HUES6 (cell line): ENCODE measurements at regions not wholly inside any gene's neighbourhood (a gene's known extent, or its start where the extent isn't known, plus 50 kb on each side); places are given as distances from the start of the nearest gene placed in this dataset.
"Not testable (repeated sequence)": the region's sequence is repeated elsewhere in the genome, so short reads cannot be mapped to it uniquely, and the experiment has no call there.

Experiments used
- H3K27ac ChIP-seq: 2 replicates; pipeline ENCODE4 v1.7.0; 2013; ENCODE audit warnings: low read depth, mild to moderate bottlenecking, low read length, inconsistent platforms
- H3K27me3 ChIP-seq: 2 replicates; pipeline ENCODE4 v1.6.1; 2013; ENCODE audit warnings: low read length; ENCODE audit not compliant: control insufficient read depth, insufficient read depth
- H3K36me3 ChIP-seq: 2 replicates; pipeline ENCODE4 v1.6.1; 2013; ENCODE audit warnings: low read length; ENCODE audit not compliant: control insufficient read depth, insufficient read depth
- H3K4me1 ChIP-seq: 2 replicates; pipeline ENCODE4 v1.6.1; 2013; ENCODE audit warnings: low read length; ENCODE audit not compliant: control insufficient read depth, insufficient read depth
- H3K4me3 ChIP-seq: 2 replicates; pipeline ENCODE4 v1.5.1; 2013; ENCODE audit warnings: low read depth, low read length
- H3K9ac ChIP-seq: one replicate; pipeline ENCODE4 v1.6.1; 2013; ENCODE audit warnings: mild to moderate bottlenecking, low read length
- H3K9me3 ChIP-seq: 2 replicates; pipeline ENCODE4 v1.6.1; 2013; ENCODE audit warnings: low read depth, low read length; ENCODE audit not compliant: control insufficient read depth, insufficient read depth

- Histone ChIP-seq H3K9ac (no peak overlapping the region), H3K4me3 (no peak overlapping the region), H3K4me1 (no peaks in the 10 kb centered on the region), H3K27me3 (no peaks in the 10 kb centered on the region), H3K9me3 (no peaks in the 10 kb centered on the region), H3K36me3 (no peaks in the 10 kb centered on the region), H3K27ac (no peak overlapping the region)
These were observed 98.7 kb downstream of the NPIPB11 start for GRCh38 chr16:29307598-29308507.

GRCh38 chr16:29306943-29307597, 99.4 kb downstream of the NPIPB11 start:
- H3K4me3 ChIP-seq = no peak overlapping the region
- no peaks in the 10 kb centered on the region for H3K9me3 ChIP-seq
- no peak overlapping the region for H3K9ac ChIP-seq
- H3K4me1 ChIP-seq = no peaks in the 10 kb centered on the region
- no peaks in the 10 kb centered on the region for H3K27me3 ChIP-seq
- no peaks in the 10 kb centered on the region for H3K36me3 ChIP-seq
- H3K27ac ChIP-seq = no peak overlapping the region

GRCh38 chr16:29306201-29306600, 100.3 kb downstream of the NPIPB11 start:
- no peaks in the 10 kb centered on the region for H3K36me3 ChIP-seq
- H3K9ac ChIP-seq = no peak overlapping the region
- H3K4me1 ChIP-seq = no peaks in the 10 kb centered on the region
- no peaks in the 10 kb centered on the region for H3K27me3 ChIP-seq
- H3K27ac ChIP-seq = no peak overlapping the region
- no peak overlapping the region for H3K4me3 ChIP-seq
- H3K9me3 ChIP-seq = no peaks in the 10 kb centered on the region

- H3K4me1 ChIP-seq, H3K9me3 ChIP-seq, H3K27me3 ChIP-seq, H3K4me3 ChIP-seq, H3K36me3 ChIP-seq, H3K9ac ChIP-seq, H3K27ac ChIP-seq: not testable (repeated sequence)
These were observed 101.5 kb downstream of the NPIPB11 start for GRCh38 chr16:29305018-29305417.

GRCh38 chr16:29304251-29304650, 102.3 kb downstream of the NPIPB11 start:
- no peak overlapping the region for H3K27ac ChIP-seq
- no peaks in the 10 kb centered on the region for H3K4me1 ChIP-seq
- no peak overlapping the region for H3K9ac ChIP-seq
- H3K36me3 ChIP-seq = no peaks in the 10 kb centered on the region
- H3K9me3 ChIP-seq = no peaks in the 10 kb centered on the region
- H3K4me3 ChIP-seq = no peak overlapping the region
- no peaks in the 10 kb centered on the region for H3K27me3 ChIP-seq

GRCh38 chr16:29303520-29303919, 103.0 kb downstream of the NPIPB11 start:
- Histone ChIP-seq H3K27me3 (no peaks in the 10 kb centered on the region), H3K4me3 (no peak overlapping the region), H3K4me1 (no peaks in the 10 kb centered on the region), H3K9ac (no peak overlapping the region), H3K9me3 (no peaks in the 10 kb centered on the region), H3K36me3 (no peaks in the 10 kb centered on the region), H3K27ac (no peak overlapping the region)

- Histone ChIP-seq H3K9me3 (no peaks in the 10 kb centered on the region), H3K4me3 (no peak overlapping the region), H3K27ac (no peak overlapping the region), H3K4me1 (no peaks in the 10 kb centered on the region), H3K9ac (no peak overlapping the region), H3K36me3 (no peaks in the 10 kb centered on the region), H3K27me3 (no peaks in the 10 kb centered on the region)
These were observed 103.5 kb downstream of the NPIPB11 start for GRCh38 chr16:29302976-29303375.

GRCh38 chr16:29302433-29302832, 104.1 kb downstream of the NPIPB11 start:
- H3K4me1 ChIP-seq, H3K27me3 ChIP-seq, H3K36me3 ChIP-seq, H3K9ac ChIP-seq, H3K4me3 ChIP-seq, H3K9me3 ChIP-seq, H3K27ac ChIP-seq: not testable (repeated sequence)

- not testable (repeated sequence) for H3K27me3 ChIP-seq, H3K4me1 ChIP-seq, H3K9ac ChIP-seq, H3K36me3 ChIP-seq, H3K4me3 ChIP-seq, H3K9me3 ChIP-seq, H3K27ac ChIP-seq
These were observed 104.7 kb downstream of the NPIPB11 start for GRCh38 chr16:29301662-29302285.

GRCh38 chr16:29300541-29301535, 105.7 kb downstream of the NPIPB11 start:
- H3K36me3 ChIP-seq, H3K9me3 ChIP-seq, H3K4me3 ChIP-seq, H3K27ac ChIP-seq, H3K27me3 ChIP-seq, H3K9ac ChIP-seq, H3K4me1 ChIP-seq: not testable (repeated sequence)
